ENCODE measurements at regions not wholly inside any gene's neighbourhood (a gene's known extent, or its start where the extent isn't known, plus 50 kb on each side); places are given as distances from the start of the nearest gene placed in this dataset.
A peak's percentile ranks its signal among the peaks of the same experiment; 100 is the strongest.

GRCh38 chr1:38569932-38570656, 289.5 kb downstream of the RRAGC start:
- no peak for DNase-seq

- no peak for DNase-seq
These were observed 291.3 kb downstream of the RRAGC start for GRCh38 chr1:38568061-38568857.

GRCh38 chr1:38567401-38567800, 292.2 kb downstream of the RRAGC start:
- DNase-seq, result no peak

GRCh38 chr1:38565020-38565491, 294.5 kb downstream of the RRAGC start:
- no peak for DNase-seq

GRCh38 chr1:38563942-38564735, 295.4 kb downstream of the RRAGC start:
- DNase-seq, result no peak

- DNase-seq, result no peak
These were observed 297.8 kb downstream of the RRAGC start for GRCh38 chr1:38561725-38562124.

- no peak for DNase-seq
These were observed 298.5 kb downstream of the RRAGC start for GRCh38 chr1:38561110-38561509.

GRCh38 chr1:38560457-38560856, 299.1 kb downstream of the RRAGC start:
- no peak for DNase-seq

GRCh38 chr1:38559446-38560165, 300.0 kb downstream of the RRAGC start:
- DNase-seq, result peak; percentile 72

GRCh38 chr1:38558500-38559445, 300.8 kb downstream of the RRAGC start:
- peak; percentile 3 for DNase-seq

- no peak for DNase-seq
These were observed 301.5 kb downstream of the RRAGC start for GRCh38 chr1:38558055-38558454.

- no peak for DNase-seq
These were observed 304.0 kb downstream of the RRAGC start for GRCh38 chr1:38555594-38555993.

- DNase-seq, result no peak
These were observed 304.4 kb downstream of the RRAGC start for GRCh38 chr1:38555130-38555529.

- DNase-seq, result no peak
These were observed 308.0 kb downstream of the RRAGC start for GRCh38 chr1:38551318-38552307.

GRCh38 chr1:38549191-38549590, 310.4 kb downstream of the RRAGC start:
- no peak for DNase-seq

- no peak for DNase-seq
These were observed 312.3 kb downstream of the RRAGC start for GRCh38 chr1:38547321-38547720.

- DNase-seq, result no peak
These were observed 312.9 kb downstream of the RRAGC start for GRCh38 chr1:38546636-38547035.

- DNase-seq, result no peak
These were observed 318.3 kb downstream of the RRAGC start for GRCh38 chr1:38541223-38541622.

- no peak for DNase-seq
These were observed 319.6 kb downstream of the RRAGC start for GRCh38 chr1:38539931-38540330.

- DNase-seq, result no peak
These were observed 320.7 kb downstream of the RRAGC start for GRCh38 chr1:38538834-38539233.
